ENCODE measurements at regions not wholly inside any gene's neighbourhood (a gene's known extent, or its start where the extent isn't known, plus 50 kb on each side); places are given as distances from the start of the nearest gene placed in this dataset.
"Not testable (repeated sequence)": the region's sequence is repeated elsewhere in the genome, so short reads cannot be mapped to it uniquely, and the experiment has no call there.

DNA sequence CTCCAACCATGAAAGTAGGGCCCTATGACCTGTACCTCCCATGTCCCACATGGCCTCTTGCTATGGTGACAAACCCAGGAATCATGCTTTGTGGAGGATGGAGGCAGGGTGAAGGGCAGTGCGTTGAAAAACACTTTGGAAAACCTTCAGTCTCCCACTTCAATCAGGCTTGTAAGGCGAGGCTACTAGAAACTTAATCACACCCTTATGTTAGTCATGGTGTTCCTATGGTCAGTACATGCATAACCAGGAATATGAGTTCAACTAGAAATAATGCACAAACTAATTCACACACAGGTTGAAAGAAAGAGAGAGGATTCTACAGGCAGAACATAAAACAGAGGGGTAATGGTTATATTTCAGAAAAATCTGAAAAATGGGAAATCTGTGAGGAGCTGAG lies 601.1 kb downstream of the KCTD16 start:
- DNase-seq, result no peak

DNA sequence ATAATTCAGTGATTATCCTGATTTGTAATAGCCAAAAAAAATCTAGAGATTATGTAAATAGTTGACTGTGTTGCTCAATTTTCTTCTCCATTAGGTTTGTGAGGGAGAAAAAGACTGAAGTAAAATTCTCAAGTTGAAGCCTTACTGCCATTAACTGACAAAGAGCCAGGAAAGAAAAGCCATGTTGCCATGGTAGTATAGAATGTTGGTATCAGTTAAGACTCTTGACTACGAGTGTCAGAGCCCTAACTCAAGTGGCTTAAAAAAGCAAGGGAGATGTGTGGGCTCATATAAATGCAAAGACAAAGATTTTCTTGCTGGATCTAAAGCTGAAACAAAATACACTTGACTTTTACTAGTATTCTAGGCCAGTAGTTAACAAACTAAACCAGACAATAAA lies 571.7 kb downstream of the KCTD16 start:
- no peak for DNase-seq

DNA sequence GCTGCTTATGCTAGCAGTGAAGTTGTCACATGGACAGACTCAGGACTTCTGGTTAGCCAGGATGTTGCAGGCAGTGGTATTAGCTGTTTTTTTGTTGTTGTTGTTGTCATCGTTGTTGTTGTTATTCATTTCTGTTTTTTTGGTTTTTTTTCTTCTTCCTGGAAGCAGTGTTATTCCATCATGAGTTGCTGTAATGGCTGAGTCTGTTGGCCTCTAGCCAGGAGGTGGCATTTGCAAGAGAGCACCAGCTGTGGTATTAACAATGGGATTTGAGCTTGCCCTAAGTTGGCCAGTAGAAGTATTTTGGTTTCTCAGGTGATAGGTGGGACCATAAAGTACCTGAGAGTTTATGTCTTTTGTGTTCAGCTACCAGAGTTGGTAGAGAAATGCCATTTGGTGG lies 561.1 kb downstream of the KCTD16 start:
- DNase-seq, result no peak

DNA sequence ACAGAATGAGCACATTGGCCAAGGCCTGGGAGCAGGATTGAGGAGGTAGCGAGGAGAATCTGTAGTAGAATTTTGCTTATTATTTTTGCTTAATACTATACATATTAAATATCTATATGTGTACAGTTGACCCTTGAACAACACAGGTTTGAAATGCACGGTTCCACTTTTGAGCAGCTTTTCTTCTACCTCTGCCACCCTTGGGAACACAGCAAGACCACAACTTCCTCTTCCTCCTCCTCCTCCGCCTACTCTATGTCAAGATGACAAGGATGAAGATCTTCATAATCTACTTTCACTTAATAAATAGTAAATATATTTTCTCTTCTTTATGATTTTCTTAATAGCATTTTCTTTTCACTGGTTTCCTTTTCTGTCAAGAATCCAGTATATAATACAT lies 541.4 kb downstream of the KCTD16 start:
- no peak for DNase-seq

DNA sequence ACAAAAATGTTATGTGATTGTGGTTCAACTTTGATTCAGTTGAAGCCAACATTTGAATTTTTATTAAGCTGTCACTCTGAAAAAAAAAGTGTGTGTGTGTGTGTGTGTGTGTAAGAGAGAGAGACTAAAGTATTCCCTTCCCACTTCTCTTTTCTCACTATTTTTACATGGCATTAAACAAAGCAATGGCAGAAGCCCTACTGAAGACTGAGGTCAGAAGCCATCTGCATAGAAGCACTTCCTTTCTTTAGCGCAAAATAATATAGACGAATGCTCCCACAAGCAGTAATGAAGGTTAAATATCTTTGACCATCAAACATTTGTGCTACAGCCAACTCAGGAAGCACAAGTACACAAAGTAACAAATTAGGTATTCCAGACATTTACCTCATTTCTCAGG lies 540.5 kb downstream of the KCTD16 start:
- DNase-seq, result no peak

DNA sequence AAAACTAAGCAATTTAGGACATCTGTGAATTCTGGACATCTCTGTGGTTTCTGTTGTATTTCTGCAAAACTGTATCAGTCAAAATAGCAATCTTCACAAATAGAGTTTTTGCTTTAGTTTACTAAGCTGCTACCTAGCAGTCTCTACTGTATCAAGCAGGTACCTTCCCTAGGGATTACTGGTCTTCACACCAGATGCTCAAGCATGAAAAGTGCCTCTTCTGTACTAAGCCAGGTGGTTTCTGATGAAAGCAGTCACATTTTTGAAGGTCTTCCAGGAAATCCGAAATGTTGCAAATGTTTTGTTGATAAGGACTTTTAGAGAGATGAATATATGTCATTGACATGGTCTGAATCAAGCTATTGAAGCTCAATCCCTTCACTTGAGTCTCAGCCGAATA lies 540.0 kb downstream of the KCTD16 start:
- DNase-seq, result no peak

DNA sequence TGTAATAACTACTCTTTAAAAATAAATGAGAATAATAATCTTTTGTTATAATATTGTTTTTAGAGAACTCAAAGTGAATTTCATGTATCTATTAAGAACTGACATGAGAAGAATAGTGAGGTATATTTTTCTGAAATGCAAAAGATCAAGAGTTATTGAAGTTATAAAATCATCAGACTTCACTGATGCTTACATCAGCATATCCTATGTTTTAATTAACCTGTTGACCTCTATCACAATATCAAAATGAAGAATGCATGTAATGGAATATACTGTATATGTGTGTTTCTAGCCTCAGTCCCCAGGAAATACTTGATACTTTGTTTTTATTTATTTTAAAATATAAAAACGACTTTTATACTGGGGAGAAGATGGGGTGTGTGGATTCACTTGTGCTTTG lies 533.1 kb downstream of the KCTD16 start:
- no peak for DNase-seq

DNA sequence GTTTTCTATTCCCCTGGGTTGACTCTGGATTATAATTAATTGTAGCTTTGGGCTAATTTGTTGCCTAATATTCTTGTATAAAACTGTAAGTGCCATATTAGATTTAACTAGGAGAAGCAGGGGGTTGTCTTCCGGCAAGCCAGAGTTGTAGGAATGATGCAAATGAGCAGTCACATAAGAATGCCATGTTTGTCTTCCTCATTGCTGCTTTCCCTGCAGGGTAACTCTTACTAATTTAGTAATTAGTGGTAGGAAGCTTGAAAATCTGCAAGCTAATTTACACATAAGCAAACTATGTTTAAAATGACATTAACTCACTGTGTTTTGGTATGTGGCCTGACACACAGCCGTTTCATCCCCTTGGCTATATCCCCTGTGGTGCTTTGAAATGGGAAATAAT lies 527.8 kb downstream of the KCTD16 start:
- no peak for DNase-seq

DNA sequence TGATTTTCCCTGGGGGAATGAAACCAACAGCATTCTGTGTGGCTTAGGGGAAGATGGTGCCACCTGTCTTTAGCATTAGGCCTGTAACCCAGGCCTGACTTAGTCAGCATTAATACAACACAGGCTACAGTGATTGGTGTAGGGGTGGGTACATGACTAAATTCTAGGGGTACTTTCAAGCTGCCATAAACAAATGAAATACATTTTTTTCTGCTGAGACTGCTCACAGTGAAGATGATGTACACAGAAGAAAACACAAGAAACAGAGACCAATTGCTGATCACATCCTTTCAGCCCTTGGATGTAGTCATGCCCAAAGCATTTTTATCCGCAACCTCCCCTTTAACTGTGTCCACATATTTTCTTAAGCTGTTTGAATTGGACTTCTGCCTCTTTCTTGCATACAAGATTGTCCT lies 527.2 kb downstream of the KCTD16 start:
- DNase-seq, result peak; percentile 75

DNA sequence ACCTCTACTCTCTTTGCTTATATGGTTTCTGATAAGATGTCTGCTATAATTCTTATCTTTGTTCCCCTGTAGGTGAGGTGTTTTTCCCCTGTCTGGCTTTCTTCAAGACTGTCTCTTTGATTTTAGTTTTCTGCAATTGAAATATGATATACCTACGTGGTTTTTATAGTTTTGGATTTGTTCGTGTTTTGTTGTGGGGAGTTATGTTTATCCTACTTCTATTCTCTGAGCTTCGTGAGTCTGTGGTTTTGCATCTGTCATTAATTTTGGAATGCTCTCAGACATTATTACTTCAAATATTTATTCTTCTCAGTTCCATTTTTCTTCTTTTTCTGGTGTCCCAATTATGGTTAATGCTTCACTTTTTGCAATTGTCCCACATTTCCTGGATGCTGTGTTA lies 521.3 kb downstream of the KCTD16 start:
- DNase-seq, result no peak

DNA sequence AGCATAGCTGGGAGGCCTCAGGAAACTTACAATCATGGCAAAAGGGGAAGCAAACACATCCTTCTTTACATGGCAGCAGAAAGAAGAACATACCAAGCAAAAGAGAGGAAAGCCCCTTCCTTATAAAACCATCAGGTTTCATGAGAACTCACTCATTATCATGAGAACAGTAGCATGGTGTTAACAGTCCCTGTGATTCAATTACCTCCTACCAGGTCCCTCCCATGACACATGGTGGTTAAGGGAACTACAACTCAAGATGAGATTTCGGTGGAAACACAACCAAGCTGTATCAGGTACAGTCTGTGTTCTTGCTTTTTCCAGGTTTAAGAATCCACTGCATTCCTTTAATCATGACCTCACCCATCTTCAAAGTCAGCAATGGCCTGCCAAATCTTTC lies 514.2 kb downstream of the KCTD16 start:
- DNase-seq, result no peak

DNA sequence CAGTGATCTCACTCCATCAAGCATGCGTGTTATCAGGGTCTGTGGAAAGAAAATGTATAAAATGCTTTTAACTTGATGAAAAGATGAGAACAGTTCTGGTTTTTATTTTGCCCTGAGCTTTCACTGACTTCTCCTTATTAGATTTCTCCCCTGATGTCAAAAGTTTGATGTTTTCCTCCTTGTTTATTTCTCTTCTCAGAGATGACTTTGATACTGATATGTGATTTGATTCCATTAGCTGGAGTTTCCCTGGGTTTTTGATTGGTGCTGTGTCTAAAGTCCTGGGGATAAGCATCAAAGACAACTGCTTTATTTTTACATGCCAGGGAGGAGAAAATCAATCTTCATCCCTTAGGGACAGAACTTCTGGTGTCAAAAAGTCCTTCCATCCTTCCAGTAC lies 510.0 kb downstream of the KCTD16 start:
- no peak for DNase-seq

DNA sequence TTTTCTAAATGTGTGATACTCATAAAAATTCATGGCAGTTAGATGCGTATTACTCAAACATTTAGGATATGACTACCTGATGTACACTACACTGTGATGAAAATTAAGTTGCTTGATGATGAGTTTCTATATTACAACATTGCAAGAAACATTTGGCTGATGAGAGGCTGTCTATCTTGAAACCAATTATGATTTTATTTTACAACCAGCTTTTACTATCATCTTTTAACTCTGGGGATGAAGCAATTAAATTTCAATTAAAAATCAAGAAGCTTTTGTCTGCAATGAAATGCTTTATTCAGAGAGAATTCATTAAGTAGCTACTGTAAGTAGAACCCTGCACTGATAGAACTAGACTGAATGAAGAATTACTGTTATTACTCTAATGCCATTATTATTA lies 500.4 kb downstream of the KCTD16 start:
- DNase-seq, result no peak

DNA sequence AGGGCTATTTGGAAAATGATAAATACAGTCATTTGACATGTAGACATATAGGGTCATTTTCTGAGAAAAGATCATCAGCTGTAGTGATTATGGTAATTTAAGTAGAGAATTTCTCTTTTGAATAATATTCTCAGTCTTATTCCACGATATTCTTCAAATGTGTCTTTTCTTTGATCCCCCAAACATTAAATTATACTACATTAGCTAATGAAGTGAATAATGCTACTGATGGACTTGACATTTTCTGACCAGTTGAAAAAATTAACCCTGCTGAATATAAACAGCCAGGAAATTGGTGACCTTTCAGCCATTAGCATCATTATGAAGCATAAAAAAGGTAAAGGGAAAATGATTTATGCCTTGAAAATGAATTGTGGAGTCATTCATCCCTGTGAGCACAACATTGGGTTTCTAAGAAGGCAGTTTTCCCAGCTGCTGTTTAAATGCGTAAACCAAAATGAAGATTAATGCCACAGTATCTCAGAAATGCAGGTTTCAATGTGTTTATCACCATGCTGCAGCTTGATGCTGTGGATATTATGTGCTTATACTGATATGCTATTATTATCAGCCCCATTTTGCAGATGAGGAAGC lies 489.1 kb downstream of the KCTD16 start:
- DNase-seq, result no peak

DNA sequence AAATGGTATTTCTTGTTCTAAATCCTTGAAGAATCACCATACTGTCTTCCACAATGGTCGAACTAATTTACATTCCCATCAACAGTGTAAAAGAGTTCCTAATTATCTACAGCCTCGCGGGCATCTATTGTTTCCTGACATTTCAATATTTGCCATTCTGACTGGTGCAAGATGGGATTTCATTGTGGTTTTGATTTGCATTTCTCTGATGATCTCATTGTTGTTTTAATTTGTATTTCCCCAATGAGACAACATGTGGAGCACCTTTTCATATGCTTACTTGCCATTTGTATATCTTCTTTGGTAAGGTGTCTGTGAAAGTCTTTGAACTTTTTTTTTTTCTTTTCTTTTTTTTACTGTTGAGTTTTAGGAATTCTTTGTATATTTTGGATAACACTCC lies 473.6 kb downstream of the KCTD16 start:
- no peak for DNase-seq

DNA sequence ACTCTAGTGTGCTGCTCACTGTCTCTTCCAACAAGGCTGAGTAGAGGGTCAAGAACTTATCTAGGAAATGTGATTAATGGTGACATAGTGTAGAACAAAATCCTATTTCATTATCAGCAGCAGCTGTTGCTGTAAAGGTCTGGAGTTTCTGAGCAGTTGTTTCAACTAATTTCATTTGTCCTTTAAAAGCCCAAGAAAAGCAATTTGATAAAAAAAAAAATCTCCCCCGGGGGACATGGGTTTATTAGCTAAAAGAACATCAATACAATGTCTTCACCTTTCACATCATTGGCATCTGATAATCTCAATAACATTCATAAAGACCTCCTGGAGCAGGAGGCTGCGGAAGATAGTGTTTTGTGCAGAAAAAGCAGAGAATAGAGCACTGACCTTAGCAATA lies 468.1 kb downstream of the KCTD16 start:
- no peak for DNase-seq

DNA sequence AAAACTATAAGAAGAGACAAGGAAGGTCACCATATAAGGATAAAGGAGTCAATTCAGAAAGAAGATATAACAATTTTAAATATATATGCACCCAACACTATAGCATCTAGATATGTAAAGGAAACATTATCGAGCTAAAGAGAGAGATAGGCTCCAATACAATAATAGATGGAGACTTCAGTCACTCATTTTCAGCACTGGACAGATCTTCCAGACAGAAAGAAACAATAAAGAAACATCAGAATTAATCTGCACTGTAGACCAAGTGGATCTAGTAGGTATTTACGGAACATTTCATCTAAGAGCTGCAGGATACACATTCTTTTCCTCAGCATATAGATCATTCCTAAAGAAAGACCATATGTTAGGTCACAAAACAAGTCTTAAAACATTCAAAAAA lies 463.5 kb downstream of the KCTD16 start:
- no peak for DNase-seq

DNA sequence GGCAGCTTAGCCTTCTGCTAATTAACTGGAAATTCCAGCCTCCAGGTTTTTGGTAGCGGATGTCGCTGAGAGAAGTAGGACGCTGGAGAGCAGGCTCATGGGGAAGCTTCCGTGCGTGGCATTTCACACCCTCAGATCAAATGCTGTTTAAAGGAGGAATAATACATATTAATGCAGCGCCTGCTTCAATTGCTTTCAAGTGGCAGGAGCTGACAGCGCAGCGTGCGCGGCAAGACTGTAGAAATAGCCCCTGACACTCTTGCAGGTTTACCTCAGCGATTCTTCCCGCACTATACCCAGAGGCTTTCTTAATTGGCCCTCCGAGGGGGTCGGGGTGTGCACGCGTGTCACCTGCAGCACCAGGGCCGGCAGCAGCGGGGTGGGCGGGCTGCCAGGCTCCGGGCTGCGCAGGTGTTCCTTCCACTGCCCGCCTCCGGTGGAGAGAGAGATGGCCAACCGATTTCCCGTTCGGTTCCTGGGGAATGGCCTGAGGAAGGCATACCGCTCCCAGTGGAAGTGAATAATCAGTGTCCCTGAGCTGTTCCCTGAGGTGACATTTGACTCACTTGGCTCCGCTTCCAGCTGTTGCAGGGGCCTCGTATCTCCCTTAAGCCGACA lies 427.9 kb downstream of the KCTD16 start:
- DNase-seq, result no peak

DNA sequence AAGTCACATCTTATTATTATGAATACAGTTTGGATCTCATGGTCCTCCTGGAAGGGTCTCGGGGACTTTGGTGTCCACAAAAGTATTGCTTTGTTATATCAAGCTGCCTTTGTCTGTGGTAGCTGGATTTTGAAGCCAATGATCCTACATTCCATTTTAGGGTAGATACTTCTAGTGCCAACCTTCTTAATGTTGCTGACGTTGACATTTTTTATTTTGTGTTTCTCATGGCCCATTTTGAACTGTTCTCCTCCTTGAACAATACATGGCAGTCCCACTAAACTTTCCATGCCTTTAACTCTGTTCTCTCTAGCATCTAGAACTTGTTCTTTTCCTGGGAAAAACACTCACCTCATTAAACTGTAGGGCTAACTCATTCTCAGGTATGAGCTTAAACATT lies 425.8 kb downstream of the KCTD16 start:
- DNase-seq, result no peak

DNA sequence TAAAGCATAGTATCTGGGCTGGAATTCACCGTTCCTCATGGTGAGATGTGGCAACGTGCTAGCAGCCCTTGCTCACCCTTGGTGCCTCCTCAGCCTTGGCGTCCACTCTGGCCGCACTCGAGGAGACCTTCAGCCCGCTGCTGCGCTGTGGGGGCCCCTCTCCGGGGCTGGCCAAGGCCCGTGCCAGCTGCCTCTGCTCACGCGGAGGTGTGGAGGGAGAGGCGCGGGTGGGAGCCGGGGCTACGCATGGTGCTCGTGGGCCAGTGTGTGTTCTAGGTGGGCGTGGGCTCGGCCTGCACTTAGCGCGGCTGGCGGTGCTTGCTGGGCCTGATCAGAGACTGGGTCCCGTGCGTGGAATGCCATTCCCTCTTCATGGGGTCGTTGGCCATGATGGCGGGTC lies 424.2 kb downstream of the KCTD16 start:
- no peak for DNase-seq

DNA sequence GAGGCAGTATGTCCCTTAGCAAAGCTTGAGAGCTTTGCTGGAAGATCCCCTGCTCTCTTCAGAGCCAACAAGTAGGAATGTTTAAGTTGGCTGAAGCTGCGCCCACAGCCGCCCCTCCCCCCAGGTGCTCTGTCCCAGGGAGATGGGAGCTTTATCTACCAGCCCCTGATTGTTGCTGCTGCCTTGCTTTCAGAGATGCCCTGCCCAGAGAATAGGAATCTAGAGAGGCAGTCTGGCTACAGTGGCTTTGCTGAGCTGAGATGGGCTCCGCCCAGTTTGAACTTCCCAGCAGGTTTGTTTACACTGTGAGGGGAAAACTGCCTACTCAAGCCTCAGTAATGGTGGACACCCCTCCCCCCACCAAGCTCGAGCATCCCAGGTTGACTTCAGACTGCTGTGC lies 423.6 kb downstream of the KCTD16 start:
- not testable (repeated sequence) for DNase-seq

DNA sequence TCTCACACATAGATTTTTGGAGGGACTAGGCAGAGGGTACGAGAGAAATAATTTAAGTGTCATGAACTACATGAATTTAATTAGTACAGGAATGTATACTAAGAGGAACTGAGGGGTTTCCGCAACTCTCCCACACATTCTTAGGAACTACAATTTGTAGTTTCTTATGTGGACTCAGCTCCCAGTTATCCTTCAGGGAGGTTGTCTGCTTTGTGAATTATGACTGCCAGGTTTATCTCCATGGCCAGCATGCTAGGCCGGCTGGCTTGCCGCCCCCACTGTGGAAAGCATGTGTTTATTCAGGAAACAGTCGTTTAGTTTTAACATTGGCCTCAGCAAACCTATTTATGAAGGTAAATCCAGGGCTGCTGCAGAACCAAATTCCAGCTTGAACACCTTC lies 415.0 kb downstream of the KCTD16 start:
- DNase-seq, result no peak

DNA sequence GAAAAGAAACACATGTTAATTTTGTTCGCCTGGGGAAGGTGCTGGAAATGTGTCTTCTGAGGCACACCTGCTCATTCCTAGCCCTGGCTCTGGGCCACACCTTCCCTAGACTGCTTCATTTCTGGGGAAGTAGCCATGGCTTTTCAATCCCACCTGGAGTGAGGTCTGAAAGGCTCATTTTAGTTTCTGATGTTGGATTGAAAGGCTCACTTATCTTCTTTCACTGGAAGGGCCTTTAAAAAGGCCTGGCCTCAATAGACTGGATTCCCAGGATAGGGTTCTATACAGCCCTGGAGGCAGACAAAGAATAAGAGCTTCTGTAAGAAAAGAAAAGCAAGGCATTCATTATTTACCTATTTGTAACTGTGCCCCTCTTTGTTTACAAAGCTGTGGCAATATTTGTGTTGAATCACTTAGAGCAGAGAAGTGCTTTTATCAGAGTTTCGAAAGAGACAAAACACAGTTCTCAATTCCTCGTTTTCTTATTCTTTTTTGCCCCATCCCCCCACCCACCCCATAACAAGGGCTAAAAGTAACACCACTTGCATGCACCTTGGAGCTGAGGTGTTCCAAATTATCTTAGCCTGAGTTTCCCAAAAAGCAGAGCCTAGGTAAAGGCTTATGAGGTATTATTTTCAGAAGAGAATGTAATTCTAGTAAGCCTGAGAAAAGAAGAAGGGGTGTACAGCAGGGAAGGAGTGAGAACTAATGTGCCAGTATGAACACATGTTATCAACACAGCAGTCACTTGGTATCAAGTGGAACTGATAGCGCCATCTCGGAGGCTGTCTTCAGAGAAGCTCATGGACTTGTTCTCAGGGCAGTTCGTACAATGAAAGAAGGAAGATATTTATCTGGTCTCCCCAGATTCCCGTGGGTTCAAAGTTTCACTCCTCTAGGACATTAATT lies 413.1 kb downstream of the KCTD16 start:
- DNase-seq, result no peak

DNA sequence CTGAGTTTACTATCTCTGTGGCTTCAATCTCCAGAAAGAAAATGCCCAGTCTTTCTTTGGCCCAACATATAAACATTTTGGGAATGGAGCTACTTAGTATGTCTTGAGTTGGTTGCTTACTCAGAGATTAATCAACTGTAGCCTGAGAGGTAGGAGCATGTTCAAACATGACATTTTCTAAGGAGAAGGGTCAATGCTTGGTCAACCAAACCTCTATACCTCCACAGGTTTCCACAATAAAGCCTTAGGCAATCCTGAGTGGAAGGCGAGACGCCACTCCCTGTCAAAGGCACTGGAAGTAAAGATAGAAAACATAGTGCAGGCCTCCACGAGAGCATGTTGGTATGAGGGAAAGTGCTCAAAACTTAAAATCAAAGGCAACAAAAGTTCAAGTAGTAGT lies 411.4 kb downstream of the KCTD16 start:
- no peak for DNase-seq
